ENCODE measurements at regions not wholly inside any gene's neighbourhood (a gene's known extent, or its start where the extent isn't known, plus 50 kb on each side); places are given as distances from the start of the nearest gene placed in this dataset.

DNA sequence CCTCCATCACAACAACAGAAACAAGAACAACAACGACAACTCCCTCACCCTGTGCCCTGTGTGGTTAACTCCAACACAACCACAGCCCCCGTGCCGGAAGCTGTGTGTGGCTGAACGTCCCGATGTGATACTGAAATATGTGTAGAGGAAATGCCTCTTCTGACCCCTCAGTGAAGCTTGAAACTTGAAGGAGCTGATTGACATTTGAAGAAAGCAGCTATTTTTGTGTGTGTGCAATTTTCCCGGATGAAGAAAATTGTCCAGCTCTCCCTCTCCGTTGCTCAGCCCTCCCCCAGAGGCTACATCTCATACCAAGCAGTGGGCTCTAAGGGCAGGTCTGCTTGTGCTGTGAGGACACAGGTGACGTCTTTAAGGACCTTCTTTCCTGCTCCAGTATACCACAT, 173.8 kb downstream of the ICOS start (continued):
- TF ChIP-seq, protein P1, sequence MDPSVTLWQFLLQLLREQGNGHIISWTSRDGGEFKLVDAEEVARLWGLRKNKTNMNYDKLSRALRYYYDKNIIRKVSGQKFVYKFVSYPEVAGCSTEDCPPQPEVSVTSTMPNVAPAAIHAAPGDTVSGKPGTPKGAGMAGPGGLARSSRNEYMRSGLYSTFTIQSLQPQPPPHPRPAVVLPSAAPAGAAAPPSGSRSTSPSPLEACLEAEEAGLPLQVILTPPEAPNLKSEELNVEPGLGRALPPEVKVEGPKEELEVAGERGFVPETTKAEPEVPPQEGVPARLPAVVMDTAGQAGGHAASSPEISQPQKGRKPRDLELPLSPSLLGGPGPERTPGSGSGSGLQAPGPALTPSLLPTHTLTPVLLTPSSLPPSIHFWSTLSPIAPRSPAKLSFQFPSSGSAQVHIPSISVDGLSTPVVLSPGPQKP (IDR thresholded peaks at IDR 0.05; ENCODE audit: low read depth, low read length) = no peak
- TF ChIP-seq SMC3 (IDR thresholded peaks at IDR 0.05) = no peak

DNA sequence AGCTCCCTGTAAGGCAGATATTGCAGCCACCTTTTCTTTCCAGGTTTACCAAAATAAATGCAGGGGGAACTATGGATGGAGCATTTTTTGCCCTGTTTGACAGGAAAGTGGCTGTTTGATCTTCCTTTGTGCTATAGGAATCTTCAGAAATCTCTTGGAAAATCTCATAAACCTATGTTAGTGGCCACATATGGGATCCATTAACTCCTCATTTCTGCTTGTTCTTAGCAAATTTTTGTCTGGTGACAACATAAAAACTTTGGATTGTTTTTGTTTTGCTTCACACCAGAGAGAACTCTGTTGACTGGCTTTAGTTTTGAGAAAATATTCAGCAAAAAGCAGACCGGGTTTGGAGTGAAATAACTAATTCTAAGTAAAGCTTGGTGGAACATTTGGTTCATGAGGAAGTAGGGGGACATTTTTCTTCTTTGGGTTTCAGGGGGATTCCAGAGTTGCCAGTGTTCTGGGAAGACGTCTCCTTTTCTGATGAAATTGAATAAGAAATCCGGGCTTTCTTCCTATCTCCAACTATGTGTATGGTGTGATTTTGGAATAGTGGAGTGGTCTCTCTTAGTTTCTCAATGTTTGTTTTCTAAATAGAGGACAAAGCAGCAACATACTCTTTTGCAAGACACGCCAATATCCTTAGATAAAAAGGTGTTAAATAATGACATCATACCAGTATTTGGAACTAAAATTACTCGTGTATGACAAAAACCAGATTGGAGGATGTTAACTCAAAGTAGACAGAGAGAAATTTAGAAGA, 174.4 kb downstream of the ICOS start:
- POLR2A ChIA-PET = no interaction called here
- no peak for DNase-seq (ENCODE audit: low read depth in 1 of 2, low spot score in 1 of 2)
- no peaks in the 10 kb centered on the region for H3K4me1 ChIP-seq
- no peak for ATAC-seq
- CTCF ChIA-PET = no interaction called here
- H3K9me3 ChIP-seq = no peaks in the 10 kb centered on the region
- no peak overlapping the region for H3K4me3 ChIP-seq
- no peak overlapping the region for H3K4me2 ChIP-seq
- H3K27ac ChIP-seq = no peak overlapping the region
- 38% methylated on average over 5 of the region's 5 CpGs for WGBS (ENCODE audit: missing lambda C conversion rate)
- no peak for FAIRE-seq
- TF ChIP-seq CBX8 (IDR thresholded peaks at IDR 0.05) (no peak), RARB (CRISPR knock-in tag; IDR thresholded peaks at IDR 0.05) (no peak)
- TF ChIP-seq, protein P2, sequence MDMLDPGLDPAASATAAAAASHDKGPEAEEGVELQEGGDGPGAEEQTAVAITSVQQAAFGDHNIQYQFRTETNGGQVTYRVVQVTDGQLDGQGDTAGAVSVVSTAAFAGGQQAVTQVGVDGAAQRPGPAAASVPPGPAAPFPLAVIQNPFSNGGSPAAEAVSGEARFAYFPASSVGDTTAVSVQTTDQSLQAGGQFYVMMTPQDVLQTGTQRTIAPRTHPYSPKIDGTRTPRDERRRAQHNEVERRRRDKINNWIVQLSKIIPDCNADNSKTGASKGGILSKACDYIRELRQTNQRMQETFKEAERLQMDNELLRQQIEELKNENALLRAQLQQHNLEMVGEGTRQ (IDR thresholded peaks at IDR 0.05) = no peak

DNA sequence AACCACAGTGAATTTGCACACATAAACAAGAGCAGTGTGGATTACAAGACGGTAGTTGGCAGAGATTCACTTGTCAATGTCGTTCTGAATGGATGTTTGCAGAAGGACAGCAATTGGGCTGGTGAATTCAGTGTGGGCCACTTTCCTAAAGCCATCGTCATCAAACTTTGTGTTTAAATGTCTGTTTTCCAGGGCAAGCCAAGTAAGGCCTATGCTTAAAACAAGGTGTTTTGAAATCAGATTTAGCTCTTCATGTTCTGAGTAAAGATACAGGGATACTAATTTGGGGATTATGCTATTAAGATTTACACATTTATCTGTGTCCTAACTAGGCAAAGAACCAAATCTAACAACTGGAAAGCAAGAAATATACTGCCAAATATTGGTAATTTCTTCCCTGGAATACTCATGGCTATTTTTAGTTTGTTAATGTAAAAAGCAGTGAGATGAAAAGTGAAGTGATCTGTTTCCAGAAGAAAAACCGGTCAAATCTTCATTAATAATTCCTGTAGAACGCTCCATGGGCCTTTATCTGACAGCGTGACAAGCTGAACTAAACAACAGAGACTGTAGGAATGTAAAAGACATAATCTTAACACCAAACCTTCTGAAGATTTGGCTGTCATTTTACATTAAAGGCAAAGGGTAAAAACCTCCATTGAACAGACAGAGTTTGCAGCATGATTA, 175.7 kb downstream of the ICOS start:
- Histone ChIP-seq H3K4me1 (no peaks in the 10 kb centered on the region), H3K4me2 (no peak overlapping the region), H3K4me3 (no peak overlapping the region), H3K27ac (no peak overlapping the region), H3K9me3 (no peaks in the 10 kb centered on the region)
- FAIRE-seq = no peak
- WGBS (ENCODE audit: missing lambda C conversion rate) = 67% methylated on average over 6 of the region's 6 CpGs
- no peak for ATAC-seq
- TF ChIP-seq RAD21 (conservative IDR thresholded peaks at IDR 0.05 in 1 of 2, IDR thresholded peaks at IDR 0.05 in 1 of 2) (no peak), JUN (IDR thresholded peaks at IDR 0.05) (no peak), KDM5A (IDR thresholded peaks at IDR 0.05) (no peak), ESRRA (IDR thresholded peaks at IDR 0.05; ENCODE audit: borderline replicate concordance, low read length) (no peak), TFCP2L1 (CRISPR knock-in tag; IDR thresholded peaks at IDR 0.05) (no peak), RFX5 (IDR thresholded peaks at IDR 0.05) (no peak), MYC (IDR thresholded peaks at IDR 0.05; ENCODE audit: borderline replicate concordance, low read length) (no peak), KDM1A (IDR thresholded peaks at IDR 0.05; ENCODE audit: low read depth) (no peak), ZSCAN20 (CRISPR knock-in tag; IDR thresholded peaks at IDR 0.05) (no peak), RNF2 (IDR thresholded peaks at IDR 0.05; ENCODE audit: borderline replicate concordance, low read depth) (no peak), ZNF302 (CRISPR knock-in tag; IDR thresholded peaks at IDR 0.05) (no peak)
- TF ChIP-seq, protein P2 (IDR thresholded peaks at IDR 0.05) = no peak
- TF ChIP-seq, protein P3, sequence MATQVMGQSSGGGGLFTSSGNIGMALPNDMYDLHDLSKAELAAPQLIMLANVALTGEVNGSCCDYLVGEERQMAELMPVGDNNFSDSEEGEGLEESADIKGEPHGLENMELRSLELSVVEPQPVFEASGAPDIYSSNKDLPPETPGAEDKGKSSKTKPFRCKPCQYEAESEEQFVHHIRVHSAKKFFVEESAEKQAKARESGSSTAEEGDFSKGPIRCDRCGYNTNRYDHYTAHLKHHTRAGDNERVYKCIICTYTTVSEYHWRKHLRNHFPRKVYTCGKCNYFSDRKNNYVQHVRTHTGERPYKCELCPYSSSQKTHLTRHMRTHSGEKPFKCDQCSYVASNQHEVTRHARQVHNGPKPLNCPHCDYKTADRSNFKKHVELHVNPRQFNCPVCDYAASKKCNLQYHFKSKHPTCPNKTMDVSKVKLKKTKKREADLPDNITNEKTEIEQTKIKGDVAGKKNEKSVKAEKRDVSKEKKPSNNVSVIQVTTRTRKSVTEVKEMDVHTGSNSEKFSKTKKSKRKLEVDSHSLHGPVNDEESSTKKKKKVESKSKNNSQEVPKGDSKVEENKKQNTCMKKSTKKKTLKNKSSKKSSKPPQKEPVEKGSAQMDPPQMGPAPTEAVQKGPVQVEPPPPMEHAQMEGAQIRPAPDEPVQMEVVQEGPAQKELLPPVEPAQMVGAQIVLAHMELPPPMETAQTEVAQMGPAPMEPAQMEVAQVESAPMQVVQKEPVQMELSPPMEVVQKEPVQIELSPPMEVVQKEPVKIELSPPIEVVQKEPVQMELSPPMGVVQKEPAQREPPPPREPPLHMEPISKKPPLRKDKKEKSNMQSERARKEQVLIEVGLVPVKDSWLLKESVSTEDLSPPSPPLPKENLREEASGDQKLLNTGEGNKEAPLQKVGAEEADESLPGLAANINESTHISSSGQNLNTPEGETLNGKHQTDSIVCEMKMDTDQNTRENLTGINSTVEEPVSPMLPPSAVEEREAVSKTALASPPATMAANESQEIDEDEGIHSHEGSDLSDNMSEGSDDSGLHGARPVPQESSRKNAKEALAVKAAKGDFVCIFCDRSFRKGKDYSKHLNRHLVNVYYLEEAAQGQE (IDR thresholded peaks at IDR 0.05) = no peak
- ChIA-PET POLR2A (no interaction called here), CTCF (interaction anchor here (0.9 to 1.0 kb wide), 4 partner anchors 29 to 1571 kb away, joined by 3 to 4 read pairs (median 4); no protein-coding TSS in a partner anchor)
- DNase-seq (ENCODE audit: low read depth in 1 of 2, low spot score in 1 of 2) = no peak
